GM18517 (cell line): ENCODE measurements at regions not wholly inside any gene's neighbourhood (a gene's known extent, or its start where the extent isn't known, plus 50 kb on each side); places are given as distances from the start of the nearest gene placed in this dataset.

ENCODE experiments used
- ATAC-seq: cut with Tn5 transposase; IDR thresholded peaks from one replicate; pipeline ENCODE4 v1.9.1; 2021; ENCODE audit warnings: mild to moderate bottlenecking, moderate library complexity; ENCODE audit not compliant: unreplicated experiment

GRCh38 chr4:28148221-28148620 lies 1287.6 kb downstream of the STIM2 start:
- no peak for ATAC-seq

DNA sequence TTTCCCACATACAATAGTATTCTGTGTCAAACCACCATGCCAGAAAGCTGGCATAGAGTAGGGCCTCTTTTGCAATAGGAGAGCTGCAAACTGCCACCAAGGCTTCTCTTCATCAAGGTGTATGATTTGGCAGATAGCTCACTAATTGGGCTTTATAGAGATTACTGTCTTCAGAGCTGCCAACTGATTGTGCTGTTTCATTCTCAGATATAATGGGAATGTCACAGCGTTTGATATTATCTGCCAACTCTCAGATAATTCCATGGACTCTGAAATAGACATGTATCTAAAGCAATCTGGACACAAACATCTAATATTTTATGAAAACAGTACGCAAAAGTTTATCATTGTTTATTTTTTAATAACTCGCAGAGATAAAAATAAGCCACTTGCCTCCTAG lies 1289.1 kb downstream of the STIM2 start:
- ATAC-seq, result no peak

DNA sequence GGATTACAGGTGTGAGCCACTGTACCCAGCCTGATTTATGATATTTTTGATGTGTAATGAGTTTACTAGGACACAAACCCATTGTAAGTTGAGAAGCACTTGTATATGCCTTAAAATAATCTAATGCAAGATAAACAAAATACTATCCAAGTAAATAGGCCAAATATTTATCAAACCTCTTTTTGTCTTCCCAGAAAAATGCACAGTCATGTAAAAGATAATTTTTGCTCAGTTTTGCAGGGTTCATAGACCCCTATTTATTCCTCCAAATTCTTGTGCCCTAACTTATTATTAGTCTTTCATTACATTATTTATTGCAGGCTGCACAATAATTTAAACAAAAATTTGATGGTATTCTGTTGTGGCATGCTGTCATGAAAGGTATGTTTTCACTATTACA lies 1290.7 kb downstream of the STIM2 start:
- no peak for ATAC-seq

GRCh38 chr4:28167411-28167810 lies 1306.8 kb downstream of the STIM2 start:
- ATAC-seq, result no peak

GRCh38 chr4:28176942-28177341 lies 1316.3 kb downstream of the STIM2 start:
- no peak for ATAC-seq

GRCh38 chr4:28177641-28178040 lies 1317.0 kb downstream of the STIM2 start:
- no peak for ATAC-seq

DNA sequence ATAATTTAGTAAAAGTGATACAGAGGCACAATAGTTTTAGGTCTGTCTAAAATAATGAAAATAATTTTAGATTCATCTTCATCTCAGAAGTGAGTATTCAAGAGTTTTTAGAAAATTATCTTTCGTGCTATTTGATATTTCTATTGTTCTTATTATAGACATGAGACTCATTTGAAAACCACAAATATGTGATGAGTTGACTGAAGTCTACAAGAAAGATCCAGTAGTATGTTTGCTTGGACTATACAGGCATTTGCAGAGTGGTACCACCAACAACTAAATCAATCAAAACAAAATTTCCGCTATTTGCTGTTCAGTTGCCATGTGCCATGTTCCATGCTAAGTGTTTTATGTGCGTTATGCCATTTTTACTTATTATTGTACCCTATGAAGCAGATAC lies 1318.5 kb downstream of the STIM2 start:
- ATAC-seq, result no peak

- no peak for ATAC-seq
Observed at GRCh38 chr4:28209371-28209924, 1348.8 kb downstream of the STIM2 start.

DNA sequence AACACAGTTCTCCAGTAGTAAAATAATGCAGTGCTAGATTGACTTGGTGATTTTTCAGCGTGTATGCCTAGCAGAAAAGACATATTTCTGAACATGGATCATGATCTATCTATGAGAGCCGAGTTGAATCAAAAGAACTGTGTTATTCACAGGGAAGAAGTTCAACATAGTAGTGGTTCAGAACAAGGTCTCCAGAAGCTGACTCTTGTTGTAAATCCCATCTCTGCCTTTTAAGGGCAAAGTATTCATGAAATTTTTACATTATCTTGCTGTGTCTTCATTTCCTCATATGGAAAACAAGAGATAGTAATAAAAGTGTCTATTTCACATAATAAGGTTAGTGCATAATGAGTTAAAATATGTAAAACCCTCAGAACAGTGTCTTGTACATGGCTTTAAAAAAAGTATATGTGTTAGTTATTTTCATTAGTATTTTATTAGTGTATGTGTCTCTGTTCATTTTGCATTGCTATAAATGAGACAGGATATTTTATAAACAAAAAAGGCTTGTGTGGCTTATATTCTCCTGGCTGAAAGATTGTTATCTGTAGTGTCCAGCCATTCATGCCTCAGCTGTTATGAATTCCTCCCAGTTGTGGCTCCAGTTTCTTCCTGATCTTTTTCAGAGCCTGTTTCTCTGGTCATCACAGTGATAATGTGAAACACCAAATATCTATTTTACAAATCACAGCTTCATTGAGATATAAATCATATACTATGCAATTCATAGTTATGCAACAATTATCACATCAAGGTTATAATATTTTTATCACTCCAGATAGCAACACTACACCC lies 1351.2 kb downstream of the STIM2 start:
- ATAC-seq, result no peak

DNA sequence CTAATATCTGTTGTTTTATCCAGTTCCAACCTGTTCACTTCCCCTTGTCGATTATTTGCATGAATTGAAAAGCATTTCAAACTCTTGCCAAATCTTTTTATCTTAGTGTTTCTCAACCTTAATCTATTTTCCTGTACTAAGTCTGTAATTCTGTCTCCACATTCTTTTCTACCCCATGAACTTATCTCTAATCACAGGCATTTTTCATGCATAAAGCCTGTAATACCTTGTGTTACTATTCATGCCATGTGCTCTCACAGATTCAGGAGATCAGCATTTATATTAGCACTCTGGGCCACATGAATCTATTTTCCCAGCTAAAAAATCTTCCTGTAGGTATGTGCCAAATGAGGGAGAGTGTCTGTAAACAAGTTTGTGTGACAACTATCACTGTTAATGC lies 1360.9 kb downstream of the STIM2 start:
- ATAC-seq, result no peak

DNA sequence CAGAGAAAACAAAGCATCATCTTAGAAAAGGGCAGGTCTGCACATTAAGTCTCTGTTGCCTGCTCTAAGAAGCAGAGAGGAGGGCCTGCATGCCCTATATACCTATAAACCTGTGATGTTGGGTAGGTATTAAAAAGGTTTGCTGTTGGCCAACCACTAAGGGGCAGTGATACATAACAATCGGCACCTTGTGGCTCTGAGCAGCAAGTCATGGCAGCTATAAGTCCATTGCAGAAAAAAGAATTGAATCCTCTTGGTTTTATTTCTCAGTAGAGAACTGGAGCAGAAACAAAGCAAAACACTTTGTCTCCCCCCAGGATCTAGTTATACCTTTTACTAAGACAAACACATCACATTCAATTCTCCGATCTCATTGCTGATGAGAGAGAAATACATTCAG lies 1364.4 kb downstream of the STIM2 start:
- ATAC-seq, result no peak

DNA sequence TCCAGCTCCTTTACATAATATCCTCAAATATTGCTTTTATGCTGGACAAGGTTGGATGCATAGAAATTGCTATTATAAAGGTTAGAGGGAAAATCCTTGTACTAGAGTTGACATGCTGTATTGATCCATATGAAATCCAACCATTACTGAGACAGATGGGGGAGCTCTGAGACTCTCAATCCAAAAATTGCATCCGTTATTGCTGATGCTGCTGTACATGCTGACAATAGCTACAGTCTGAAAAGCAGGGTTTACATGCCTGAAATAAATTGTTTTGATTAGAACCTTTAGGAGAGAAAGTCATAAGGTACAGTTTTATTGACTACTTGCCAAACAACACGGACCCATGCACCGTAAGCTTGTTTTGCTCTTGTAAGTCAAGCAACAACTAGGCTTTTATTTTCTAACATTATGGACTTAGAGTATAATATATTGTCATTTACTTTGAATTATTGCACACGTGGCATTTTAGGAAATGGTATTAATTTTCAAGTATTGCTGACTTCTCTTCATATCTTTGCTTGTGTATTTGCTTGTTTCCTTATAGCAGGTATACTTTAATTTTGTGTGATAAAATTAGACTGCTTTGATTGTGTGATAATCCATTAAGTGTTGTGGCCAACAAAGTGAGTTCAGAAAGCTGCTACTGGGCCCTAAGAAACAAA lies 1365.2 kb downstream of the STIM2 start:
- no peak for ATAC-seq

DNA sequence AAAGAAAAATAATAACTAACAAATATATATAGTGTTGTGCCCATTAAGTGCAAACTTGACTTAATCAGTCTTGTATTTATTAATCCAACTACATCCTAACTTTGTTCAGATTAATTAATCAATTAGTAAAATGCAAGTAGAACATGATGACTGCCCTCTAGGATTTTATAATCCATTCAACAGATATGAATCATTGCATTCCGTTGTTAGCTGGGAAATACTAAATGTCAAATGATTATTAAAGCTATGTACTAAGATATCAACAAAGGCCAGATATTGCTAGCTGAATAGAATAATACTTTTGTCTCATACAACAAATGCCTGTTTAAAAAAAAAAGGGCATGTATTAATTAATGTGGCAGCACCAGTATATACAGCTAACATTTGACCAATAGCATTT lies 1366.3 kb downstream of the STIM2 start:
- no peak for ATAC-seq

DNA sequence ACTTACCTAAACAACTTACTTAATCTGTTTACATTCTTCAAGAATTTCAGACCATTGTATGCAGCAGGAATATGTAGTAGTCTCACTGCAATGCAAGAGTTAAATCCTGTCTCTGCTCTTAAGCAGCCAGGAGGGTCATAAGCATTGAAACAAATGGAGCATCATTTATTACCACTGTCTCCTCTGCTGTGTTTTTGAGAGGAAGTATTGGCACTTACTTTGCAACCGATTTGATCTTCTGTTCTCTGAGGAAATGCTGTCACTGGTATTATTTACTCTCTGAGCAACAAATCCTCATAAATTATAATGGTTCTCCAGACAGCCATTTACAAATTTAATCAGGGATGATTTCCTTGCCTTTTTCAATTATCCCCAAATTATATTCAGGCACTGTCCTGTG lies 1367.1 kb downstream of the STIM2 start:
- no peak for ATAC-seq

DNA sequence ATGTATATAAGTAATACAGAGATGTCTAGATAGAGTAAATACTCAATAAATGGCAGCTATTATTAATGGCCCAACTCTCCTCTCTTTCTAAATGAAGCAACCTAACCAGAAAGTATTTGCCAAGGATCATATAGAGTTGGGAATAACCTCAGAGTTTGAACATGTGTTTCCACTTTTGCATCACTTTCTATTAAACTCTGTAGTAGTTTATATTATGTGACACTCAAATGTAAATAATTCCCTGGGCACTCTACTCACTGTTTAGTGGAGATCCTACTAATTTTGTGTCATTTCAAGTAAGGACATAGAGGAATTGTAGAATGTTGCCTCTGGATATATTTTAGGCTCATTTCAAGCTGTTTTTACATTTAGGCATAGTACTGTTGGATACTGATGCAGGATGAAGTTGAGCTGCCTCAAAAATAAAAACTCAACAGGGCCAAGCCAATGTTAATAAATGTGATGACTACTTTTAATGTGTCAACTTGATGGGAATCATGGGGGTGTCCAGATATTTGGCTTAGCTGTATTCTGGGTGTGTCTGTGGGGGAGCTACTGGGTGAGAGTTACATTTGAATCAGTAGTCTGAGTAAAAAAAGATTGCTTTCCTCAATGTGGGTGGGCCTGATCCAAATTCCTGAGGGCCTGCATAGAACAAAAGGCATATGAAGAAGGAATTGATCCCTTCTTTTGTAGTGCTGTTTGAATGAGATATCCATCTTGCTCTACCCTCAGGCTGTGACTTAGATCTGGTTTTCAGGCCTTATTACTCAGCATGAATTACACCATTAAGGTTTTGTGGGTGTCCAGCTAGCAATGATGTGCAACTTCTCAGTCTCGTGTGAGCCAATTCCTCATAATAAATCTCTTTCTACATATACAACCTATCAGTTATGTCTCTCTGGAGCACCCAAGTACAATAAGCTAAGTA lies 1368.2 kb downstream of the STIM2 start:
- ATAC-seq, result no peak

GRCh38 chr4:28232376-28232775 lies 1371.7 kb downstream of the STIM2 start:
- ATAC-seq, result no peak

GRCh38 chr4:28232951-28233350 lies 1372.3 kb downstream of the STIM2 start:
- ATAC-seq, result no peak

GRCh38 chr4:28233724-28234123 lies 1373.1 kb downstream of the STIM2 start:
- no peak for ATAC-seq

DNA sequence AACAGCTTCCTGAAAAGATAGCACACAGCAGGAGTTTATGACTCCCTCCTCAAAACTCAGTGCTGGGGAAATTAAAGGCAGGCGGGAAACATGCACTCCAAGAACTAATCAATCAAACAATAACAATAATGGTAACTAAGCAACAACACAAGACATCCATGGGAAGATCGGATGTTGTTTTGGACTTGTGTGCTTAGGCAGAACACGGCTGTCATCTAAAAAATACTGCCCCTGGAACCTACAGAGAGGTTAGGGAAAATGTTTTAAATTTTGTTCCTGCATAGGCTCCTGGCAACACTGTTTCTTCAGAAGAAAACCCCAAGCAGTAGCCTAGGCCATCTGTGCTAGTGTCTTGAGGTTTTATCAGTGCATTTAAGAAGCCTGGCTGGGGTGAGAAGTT lies 1378.2 kb downstream of the STIM2 start:
- no peak for ATAC-seq

GRCh38 chr4:28241021-28241420 lies 1380.4 kb downstream of the STIM2 start:
- ATAC-seq, result no peak

DNA sequence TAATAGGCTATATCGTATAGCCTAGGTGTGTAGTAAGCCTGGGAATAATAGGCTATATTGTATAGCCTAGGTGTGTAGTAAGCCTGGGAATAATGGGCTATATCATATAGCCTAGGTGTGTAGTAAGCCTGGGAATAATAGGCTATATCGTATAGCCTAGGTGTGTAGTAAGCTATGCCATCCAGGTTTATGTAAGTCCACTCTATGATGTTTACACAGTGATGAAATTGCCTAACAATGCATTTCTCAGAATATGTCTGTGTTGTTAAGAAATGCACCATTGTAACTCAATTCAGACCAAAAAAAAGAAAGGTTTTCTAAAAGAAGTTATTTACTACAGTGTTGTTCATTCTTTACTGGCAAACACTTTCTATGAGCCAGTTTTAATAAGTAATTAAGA lies 1387.2 kb downstream of the STIM2 start:
- ATAC-seq, result no peak
